Stimulated activated CD4-positive, alpha-beta T cell treated with anti-CD3 and anti-CD28 coated beads, Interleukin-2, amount 100 ng/mL, for 48 hours (primary cell): ENCODE measurements at regions not wholly inside any gene's neighbourhood (a gene's known extent, or its start where the extent isn't known, plus 50 kb on each side); places are given as distances from the start of the nearest gene placed in this dataset.

Experiments
- DNase-seq, 2 donors: peaks; one replicate each; pipeline ENCODE4 v3.0.0-alpha.2; 2020

GRCh38 chr14:61953602-61954001 lies 191.4 kb downstream of the SNAPC1 start:
- DNase-seq, result no peak

- no peak for DNase-seq
These were observed 192.1 kb downstream of the SNAPC1 start for GRCh38 chr14:61954306-61954705.

GRCh38 chr14:61956517-61956916 lies 194.3 kb downstream of the SNAPC1 start:
- no peak for DNase-seq

GRCh38 chr14:61959348-61959747 lies 197.1 kb downstream of the SNAPC1 start:
- no peak for DNase-seq

- no peak for DNase-seq
These were observed 199.1 kb downstream of the SNAPC1 start for GRCh38 chr14:61961369-61961768.

- DNase-seq, result no peak
These were observed 201.7 kb downstream of the SNAPC1 start for GRCh38 chr14:61963926-61964325.

- no peak for DNase-seq
These were observed 203.0 kb downstream of the SNAPC1 start for GRCh38 chr14:61965030-61965745.

- no peak for DNase-seq
These were observed 206.0 kb downstream of the SNAPC1 start for GRCh38 chr14:61968207-61968606.

GRCh38 chr14:61972711-61973110 lies 210.5 kb downstream of the SNAPC1 start:
- DNase-seq, result no peak

- DNase-seq, result no peak
These were observed 211.8 kb downstream of the SNAPC1 start for GRCh38 chr14:61973981-61974380.

- no peak for DNase-seq
These were observed 215.0 kb downstream of the SNAPC1 start for GRCh38 chr14:61977217-61977616.

- no peak for DNase-seq
These were observed 226.0 kb downstream of the SNAPC1 start for GRCh38 chr14:61988240-61988639.

GRCh38 chr14:61992139-61992538 lies 229.9 kb downstream of the SNAPC1 start:
- no peak for DNase-seq

- DNase-seq, result no peak
These were observed 230.7 kb downstream of the SNAPC1 start for GRCh38 chr14:61992926-61993325.

- no peak for DNase-seq
These were observed 232.4 kb downstream of the SNAPC1 start for GRCh38 chr14:61994589-61994988.

GRCh38 chr14:61996753-61997152 lies 234.5 kb downstream of the SNAPC1 start:
- DNase-seq, result no peak

- DNase-seq, result no peak
These were observed 234.9 kb downstream of the SNAPC1 start for GRCh38 chr14:61997161-61997560.

GRCh38 chr14:62001963-62002362 lies 239.7 kb downstream of the SNAPC1 start:
- DNase-seq, result no peak

GRCh38 chr14:62002642-62003041 lies 240.4 kb downstream of the SNAPC1 start:
- DNase-seq, result peak in 1 of 2 donors; percentile 2

GRCh38 chr14:62003701-62004100 lies 241.5 kb downstream of the SNAPC1 start:
- DNase-seq, result no peak

GRCh38 chr14:62006116-62006731 lies 244.0 kb downstream of the SNAPC1 start:
- no peak for DNase-seq

GRCh38 chr14:62015243-62015642 lies 253.0 kb downstream of the SNAPC1 start:
- no peak for DNase-seq

GRCh38 chr14:62015945-62016344 lies 253.7 kb downstream of the SNAPC1 start:
- DNase-seq, result no peak

- no peak for DNase-seq
These were observed 255.5 kb downstream of the SNAPC1 start for GRCh38 chr14:62017651-62018230.
